Activated CD4-positive, CD25-positive, alpha-beta regulatory T cell treated with anti-CD3 and anti-CD28 coated beads, Interleukin-2, amount 50 U/mL, for 72 hours (primary cell): ENCODE measurements at regions not wholly inside any gene's neighbourhood (a gene's known extent, or its start where the extent isn't known, plus 50 kb on each side); places are given as distances from the start of the nearest gene placed in this dataset.
A peak's percentile ranks its signal among the peaks of the same experiment; 100 is the strongest.

ENCODE experiments used
- DNase-seq: peaks from one replicate; pipeline ENCODE4 v3.0.0; 2021

DNA sequence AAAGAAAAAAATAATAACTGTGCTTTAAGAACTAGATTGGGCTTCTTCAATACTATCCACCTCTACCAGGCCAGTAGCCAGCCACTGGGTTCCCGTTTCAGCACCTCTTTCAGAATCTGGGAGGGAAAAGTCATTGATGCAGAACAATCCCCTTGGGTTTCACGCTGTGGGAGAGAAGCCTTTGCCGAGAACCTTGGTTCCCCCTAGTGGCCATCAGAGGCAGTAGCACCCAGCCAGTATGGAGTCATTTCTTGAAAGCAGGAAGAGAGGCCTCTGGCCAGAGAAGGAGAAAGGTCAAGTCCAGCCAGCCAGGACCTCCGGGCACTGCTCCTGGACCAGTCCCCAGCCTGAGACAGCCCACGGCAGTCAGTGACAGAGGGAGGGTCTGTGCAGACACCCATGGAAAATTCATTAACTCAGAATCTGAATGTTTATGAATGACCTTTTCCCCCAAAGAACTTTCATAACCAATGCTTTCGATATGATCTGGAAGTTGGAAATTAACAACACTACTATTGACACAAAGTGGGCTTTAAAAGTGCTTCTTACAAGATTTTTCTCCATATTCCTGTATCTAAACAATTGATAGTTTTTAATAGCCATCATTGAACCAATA lies 51.2 kb upstream of the CDH5 start:
- peak; percentile 46 for DNase-seq

DNA sequence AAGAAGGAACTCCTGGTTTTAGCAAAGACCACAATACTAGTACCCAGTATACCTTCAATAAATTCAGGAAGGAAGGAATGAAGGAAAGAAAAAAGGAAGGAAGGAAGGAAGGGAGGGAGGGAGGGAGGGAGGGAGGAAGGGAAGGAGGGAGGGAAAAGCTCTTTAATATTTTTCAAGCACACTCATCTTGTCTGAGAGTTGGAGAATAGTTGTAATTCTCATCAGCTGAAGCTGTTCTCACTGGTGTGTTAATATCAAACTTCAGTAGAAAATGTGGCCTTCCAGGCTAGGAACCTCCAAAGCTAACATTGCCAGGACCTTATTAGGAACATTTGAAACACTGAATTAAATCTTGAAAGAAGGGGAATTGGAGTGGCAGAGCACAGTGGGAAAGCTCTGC lies 55.2 kb upstream of the CDH5 start:
- no peak for DNase-seq

DNA sequence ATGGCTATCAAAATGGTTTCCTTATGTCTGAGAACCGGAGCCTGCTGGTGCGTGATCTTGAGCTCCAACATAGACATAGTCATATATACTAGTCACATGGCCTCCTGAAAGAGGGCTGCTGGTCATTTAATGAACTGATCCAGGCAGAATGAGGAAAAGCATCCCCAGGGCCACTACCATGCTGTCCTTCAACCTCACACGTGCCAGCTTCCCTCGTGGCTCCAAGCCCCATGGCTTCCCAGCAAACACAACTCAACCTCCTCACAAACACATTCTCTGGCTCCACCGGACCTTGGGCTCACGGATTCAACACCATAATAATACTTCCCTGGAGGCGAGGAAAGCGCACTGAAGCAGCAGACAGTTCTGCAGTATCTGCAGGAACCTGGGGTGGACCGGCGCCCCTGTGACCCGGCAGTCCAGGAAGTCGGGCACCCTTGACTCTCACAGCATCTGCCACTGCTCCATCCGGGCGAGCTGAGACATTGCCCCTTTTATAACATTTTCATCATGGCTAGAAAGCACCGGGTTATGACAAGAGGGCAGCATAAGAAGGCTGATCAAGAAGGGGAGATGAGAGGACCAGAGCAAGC lies 57.2 kb upstream of the CDH5 start:
- DNase-seq, result no peak

DNA sequence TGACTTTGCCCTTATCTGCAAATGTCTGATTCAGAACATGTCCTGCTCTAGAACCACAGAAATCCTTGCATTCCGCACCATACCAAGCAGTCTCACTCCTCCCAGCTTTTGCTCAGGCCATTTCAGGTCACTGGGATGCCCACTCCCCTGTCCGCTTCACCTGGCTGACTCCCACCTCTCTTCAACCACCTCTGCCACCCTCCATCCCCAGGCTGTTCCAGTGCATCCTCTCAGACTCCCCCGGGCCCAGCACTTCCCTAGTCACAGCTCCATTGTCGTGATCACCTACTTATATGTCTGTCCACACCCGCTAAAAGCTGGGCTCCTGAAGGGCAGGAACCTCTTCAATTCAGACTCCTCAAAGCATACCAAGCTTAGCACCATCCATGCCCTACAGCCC lies 58.4 kb upstream of the CDH5 start:
- DNase-seq, result no peak

DNA sequence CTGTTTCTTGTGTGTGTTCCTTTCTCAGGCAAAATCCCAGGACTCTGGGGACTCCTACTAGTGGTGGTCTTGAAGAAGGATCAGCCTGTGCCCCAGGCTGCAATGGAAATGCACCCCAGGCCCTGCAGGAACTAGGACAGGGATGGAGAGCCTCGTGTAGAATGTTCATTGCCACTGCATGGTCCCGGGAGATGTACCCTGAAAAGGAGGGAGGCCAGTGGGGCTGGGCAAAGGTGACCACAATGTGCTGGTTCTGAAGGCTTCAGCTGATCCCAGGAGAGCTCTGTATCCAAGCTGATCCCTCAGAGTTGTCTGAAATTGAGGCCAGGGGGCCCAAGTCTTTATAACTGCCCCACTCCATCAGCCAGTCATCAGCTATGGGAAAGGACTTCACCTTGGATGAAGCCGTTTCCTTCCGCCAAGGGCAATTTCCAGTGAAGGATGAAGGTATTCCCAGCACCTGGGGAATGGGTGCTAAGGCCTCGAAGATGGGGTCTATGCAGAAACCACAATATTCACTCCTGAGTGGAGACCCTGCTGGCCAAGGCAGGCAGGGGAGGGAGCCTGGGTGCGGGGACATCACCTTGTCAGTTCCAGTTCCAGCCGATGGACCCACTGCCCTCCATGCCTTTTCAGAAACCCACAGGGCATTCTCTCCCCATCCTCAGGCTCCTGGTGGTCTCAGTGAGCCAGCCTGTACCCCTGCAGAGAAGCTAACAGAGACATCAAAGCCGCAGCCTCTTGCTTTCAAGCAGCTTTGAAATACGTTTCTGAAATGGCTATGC lies 59.9 kb upstream of the CDH5 start:
- DNase-seq, result no peak

DNA sequence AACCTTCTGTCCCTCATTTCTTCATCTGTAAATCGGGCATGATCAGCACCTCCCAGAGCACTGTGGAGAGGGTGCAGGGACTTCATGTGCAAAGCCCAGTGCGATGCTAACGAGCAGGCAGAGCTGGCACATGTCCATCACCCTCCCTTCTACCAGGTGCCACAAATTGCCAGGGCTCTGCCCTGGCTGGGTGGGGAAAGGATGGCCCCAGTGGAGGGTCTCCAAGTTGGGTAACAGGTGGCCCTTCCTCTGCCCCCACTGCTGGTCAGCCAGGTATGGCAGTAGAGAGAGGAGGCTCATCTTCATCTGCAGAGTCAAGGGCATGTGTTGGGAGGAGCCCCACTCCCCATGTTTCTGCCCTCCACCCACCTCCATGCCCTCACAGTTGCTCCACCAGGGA lies 61.5 kb upstream of the CDH5 start:
- no peak for DNase-seq

DNA sequence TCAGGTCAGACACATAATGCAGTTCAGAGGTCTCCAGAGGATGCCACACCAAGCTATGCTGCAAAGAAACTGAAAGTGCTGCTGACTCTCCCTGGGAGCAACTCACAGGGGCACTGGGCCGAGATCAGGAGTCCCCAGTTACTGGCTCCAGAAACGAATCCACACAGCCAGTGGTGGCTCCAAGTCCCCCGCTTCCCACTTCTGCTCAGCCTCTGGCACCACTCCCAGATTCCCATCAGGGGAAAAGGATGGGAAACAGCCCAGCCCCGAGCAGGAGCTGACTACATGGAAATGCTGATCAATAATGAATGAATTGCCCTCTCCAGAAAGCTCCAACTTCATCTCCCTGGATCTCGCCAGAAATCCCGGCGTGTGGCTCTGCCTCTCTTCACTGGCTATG lies 62.3 kb upstream of the CDH5 start:
- no peak for DNase-seq

DNA sequence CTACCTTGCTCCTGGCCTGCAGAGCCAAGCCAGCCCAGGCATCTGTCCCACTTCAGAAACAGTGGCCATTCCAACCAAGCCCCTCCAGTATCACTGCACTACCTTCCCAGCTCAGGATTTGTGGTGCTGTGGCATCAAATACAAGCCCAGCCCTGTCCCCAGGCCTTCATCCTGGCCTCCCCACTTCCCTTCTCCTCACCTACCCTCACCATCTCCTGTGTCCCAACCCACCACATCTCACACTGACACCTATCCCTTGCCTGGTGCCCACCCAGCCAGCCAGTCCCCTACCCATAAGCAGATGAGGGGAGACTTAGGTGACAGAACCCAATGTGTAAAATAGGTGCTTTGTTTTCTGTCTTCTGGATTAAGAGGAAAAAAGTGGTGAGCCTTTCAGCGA lies 66.0 kb upstream of the CDH5 start:
- no peak for DNase-seq

DNA sequence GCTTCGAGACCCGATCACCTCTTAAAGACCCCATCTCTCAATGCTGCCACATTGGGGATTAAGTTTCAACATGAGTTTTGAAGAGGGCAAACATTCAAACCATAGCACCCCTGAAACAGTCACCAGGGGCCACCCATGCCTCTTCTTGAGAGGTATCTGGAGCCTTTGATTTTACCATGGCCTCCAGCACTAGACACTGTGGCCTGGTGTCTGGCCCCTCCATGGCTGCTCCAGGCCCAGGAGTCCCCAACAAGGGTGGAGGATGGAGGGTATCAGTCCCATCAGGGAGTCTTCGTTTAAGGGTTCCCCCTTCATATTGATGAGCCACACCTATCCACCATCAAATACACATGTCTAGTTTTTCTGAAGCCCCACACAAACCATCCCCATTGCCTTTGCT lies 66.5 kb upstream of the CDH5 start:
- no peak for DNase-seq

DNA sequence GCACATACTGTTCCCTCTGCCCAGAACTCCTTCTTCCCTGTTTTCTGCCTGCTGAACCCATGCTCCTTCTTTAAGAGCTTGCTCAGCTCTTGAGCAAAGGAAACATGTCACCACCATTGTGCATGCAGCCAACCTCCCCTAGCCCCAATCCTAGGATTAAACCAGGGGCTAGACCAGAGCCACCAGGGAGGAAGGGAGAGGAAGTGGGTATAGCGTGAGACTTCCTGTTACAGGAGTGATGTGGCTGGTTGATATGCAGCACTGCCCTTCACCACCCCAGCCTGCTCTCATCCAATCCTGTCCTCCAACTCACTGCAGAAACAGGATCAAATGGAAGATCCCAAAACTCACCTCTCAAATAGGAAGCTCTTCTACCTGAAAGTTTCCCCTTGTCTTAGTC lies 67.1 kb upstream of the CDH5 start:
- DNase-seq, result no peak

DNA sequence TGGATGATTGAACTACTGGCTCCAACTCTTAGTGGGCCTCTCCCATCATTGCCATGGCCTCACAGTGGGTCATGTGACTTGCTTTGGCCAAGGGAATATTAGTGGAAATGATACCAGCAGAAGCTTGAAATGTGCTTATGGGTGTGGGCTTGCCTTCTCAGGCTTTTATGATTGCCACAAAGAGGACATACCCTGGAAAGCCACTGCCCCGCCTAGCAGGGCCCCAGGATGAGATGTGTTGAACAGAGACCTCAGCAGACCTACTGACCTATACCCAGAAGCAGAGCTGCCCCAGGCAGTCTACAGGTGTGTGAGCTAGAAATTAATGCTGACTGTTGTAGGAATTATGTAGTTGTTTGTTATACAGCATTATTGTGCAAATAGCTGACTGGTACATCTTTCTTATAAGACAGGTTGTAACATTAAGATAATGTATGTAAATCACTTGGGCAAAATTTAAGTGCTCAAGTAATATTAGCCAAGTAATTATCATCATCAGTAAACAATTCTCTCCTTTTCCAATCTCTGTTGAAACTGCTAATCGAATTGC lies 67.8 kb upstream of the CDH5 start:
- DNase-seq, result no peak

DNA sequence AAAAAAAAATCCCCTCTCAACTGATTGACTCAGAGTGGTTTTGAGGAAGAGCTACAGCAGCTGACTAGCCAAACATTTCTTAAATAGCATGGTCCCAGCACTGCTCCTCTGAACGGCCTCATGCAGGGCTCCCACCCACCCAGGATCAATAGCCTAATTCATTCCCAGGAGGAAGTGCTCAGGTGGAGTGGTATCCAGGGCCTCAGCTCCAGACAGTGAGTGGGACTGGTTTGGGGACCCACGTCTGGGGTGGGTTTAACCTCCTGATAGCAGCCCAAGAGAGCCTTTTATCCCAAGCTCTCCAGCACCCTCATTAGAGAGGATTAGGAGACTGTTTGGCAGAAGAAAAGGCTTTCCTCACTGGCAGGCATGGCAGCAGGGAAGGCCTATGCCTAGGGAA lies 68.5 kb upstream of the CDH5 start:
- no peak for DNase-seq

DNA sequence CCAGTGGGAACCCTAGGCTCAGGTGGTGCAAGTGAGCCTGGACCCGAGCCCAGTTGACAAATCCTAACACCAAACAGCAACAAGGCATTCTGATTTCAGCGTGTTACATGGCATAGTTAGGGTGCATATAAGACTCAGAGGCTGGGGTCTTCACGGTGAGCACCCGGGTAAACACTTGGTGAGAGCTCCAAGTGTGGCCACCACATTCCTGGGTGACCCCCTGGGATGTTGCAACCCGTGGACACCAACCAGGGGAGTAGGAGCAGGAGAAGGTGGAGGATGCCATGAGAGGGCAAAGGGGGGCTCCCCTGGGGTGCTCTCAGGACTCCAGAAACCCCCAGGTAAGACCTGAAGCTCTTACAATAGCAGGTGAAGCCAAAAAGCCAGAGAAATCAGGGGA lies 69.9 kb upstream of the CDH5 start:
- no peak for DNase-seq

DNA sequence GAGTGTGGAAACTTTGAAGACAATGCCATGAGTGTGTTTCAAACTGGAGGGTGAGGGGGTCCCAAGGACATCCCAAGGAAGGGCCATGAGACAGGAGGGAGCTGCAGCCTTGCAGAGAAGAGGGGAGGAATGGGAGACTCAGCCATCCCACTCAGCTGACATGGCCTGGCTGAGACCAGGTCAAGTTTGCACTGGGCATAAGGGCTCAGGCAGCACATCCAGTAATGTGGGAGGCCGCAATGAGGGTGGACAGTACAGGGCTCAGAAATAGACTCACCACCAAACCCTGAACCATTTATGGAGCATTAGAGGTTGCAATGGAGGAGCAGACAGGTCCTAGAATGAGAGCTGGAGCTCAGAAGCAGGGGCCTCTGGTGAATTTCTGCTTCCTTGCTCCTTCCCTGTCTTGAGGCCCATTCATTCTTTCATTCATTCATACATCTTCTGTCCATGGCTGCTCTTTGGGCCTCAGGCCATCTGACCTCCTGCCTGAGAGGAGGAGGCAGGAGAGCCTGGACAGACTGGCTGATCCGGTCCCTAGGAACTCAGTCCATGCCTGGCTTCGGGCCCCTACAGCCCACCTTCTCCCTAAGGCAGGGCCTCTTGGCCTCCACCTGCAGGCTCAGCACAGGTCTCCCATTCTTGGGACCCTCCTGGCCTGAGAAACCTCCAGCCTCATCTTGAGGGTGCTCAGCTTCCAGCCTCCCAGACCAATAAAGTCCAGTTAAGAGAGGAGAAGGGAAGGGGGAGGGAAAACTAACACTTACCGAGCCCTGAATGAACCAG lies 70.5 kb upstream of the CDH5 start:
- no peak for DNase-seq

DNA sequence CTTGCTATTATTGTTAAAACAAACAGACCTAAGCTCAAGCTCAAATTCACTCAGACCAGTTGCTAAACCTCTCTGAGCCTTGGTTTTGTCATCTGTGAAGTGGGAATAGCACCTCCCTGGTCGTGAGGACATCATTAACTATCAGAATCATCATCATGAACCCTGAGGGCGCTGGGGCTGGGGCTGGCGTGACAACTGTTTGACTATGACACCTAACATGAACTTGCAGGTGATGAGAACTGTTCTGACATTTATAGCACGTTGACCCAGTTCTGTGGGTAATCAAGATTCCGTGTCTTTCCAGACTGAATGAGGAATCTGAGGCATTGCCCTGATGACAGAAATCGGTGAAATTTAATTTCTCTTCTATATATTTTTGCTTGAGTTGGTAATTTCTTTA lies 71.3 kb upstream of the CDH5 start:
- DNase-seq, result no peak

DNA sequence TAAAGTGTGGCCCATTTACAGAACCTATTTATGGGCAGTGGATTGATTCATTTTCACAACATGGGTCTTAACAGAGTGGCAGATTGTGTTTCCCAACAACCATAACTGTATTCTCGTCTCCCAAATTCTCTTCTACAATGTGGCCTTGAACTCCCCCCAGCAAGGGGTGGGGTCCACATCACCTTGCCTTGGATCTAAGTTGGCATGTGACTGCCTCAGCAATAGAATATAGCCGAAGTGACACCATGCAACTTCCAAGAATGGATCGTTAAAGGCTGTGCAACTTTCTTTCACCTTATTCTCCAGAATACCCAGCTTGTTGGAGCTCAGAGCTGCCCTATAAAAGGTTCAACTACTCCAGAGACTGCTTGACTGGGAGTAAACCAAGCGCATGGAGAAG lies 72.0 kb upstream of the CDH5 start:
- no peak for DNase-seq

DNA sequence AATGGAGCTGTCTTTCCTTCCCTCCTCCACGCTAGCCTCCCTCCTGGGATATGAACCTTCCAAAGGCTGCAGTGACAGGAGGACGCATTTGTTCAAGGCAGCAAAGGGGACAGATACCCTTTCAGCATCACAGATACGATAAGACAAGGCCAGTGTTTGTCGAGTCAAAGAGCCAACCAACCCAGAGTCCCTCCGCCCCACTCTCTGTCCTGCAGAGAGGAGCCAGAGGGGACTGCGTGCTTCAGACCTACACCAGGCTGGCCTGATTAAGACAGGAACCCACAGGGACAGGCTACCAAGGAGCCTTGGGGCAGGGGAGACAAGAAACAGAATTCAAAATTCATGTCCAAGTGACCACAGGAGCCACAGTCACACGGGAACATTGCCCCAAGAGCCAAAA lies 72.6 kb upstream of the CDH5 start:
- no peak for DNase-seq

DNA sequence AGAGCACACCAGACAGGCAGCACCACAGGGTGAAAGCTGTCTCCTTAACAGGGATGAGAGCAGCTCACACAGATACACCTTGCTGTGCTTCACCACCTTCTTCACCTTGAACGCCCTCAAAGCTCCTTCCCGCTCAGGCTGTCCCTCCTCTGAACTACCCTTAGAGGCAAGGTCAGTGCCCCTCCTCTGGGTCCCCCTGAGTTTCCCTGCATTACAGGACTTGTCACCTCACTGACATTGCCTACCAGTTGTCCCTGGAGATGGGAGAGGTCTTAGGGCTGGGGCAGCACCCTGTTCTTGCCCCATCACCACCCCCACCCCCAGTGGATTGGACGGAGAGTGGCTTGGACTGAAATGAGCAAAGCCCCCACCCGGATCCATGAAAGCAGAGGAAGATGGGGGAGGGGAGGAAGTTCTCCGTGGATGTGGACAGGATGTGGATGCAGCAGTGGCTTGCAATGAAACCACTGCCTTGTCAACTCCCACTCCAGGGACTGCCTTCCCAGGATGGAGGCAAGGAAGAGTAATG lies 73.2 kb upstream of the CDH5 start:
- DNase-seq, result peak; percentile 4

DNA sequence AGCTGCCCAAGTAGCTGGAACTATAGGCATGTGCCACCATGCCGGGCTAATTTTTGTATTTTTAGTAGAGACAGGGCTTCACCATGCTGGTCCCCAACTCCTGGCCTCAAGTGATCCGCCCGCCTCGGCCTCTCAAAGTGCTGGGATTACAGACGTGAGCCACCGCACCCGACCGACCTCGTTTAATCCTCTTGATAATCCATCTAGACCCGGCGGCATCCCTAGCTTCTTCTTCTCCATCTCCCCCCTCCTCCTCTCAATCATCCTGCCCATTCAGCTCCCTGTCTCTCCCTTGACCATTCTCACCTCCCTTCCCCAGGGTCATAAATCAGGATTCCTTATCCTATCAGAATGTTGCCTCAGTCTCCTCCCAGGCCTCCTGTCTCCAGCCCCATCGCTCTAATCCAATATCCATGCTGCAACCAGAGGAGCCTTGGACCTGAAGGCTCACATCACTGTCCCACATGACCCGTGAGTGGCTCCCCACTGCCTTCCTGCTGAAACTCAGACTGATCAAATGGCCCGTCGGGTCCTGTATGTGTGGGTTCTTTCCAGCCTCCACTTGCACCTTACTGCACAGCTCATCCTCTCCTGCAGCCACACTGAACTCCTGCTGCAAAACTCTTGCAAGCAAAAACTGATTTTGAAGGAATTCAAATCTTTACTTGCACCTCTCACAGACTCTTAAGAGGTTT lies 74.1 kb upstream of the CDH5 start:
- no peak for DNase-seq

DNA sequence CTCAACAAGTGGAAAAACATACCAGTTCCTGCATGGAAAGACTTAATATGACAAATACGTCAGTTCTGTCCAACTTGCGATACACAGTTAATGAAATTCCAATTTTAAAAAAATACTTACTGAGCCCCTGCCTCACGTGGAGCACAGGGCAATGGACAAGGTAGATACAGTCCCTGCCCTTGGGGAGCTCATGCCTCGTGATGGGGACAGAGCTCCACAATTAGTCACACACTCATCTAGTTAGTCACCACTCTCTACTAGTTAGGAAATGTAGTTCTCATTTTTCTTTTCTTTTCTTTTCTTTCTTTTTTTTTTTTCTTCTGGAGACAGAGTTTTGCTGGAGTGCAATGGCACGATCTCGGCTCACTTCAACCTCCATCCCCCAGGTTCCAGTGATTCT lies 74.7 kb upstream of the CDH5 start:
- no peak for DNase-seq

DNA sequence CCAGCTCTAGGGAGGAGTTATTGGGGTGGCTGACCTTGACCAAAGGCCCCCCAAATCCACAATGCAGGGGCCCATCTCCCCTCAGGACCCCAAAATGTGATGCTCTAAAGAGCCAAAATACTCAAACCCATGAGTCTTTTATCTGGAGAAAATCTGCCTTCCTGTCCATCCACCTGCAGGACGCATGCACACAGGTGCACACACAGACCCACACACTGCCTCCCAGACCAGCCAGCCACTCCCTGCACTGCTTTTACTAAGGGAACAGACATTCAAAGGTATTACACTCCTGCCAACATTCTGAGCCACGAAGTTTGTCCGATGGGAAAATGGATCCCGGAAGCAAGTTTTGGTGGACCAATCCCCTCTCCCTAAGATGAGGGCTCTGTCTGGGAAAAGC lies 76.1 kb upstream of the CDH5 start:
- no peak for DNase-seq

DNA sequence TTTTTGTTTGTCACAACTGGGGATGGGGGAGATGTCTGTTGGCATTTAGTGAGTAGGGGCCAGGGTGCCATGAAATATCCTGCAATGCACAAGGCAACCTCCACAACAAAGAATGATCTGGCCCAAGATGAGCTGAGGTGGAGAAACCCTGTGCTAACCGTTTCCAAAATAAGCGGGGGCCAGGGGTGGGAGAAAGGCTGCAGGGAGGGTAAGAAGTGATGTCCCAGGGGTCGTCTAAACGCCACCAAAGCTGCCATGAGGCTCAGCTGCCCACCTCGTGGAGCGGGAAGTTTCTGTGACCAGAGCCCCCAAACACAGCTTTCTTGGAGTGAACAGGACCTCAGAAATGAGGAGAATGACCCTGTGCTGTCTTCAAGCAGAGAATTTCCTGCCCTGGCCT lies 76.5 kb upstream of the CDH5 start:
- DNase-seq, result no peak
